NCI-H2196 (cell line): ENCODE measurements at regions not wholly inside any gene's neighbourhood (a gene's known extent, or its start where the extent isn't known, plus 50 kb on each side); places are given as distances from the start of the nearest gene placed in this dataset.
"Not testable (repeated sequence)": the region's sequence is repeated elsewhere in the genome, so short reads cannot be mapped to it uniquely, and the experiment has no call there.

Experiments used
- DNase-seq: peaks from one replicate; lab custom pipeline; 2025; ENCODE audit not compliant: unreplicated experiment; lab: John Stamatoyannopoulos, UW

DNA sequence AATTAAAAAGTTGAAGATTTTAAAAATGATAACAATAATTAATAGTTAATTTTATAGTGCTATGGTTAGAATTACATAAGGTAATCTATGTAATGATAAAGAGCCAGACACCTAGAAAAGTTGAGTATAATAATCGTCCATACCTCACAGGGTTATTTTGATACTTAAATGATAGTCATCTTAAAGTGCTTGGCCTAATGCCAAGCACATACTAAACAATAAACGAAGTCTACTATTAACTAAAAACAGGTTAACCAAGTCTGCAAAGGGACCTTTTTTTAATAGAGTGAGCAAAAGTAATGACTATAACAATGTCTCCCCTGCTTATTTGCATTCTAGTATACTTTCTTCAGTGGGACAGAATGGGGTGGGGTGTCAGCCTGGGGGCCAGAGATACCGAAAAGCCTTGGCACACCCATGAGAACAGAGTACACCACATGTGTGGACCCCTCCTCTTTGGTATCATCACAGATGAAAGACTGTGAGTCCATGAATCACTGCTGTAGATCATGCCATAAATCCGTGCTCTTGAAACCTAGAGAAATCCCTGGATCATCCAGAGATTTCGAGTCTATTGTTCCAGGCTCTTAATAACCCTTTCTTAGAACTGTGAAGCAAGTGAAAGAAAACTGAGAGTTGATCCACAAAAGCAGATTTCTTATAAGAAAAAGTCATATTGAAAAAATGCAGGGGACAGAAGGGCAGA lies 249.5 kb downstream of the PRELID2 start:
- no peak for DNase-seq

GRCh38 chr5:145579301-145579700 lies 255.8 kb downstream of the PRELID2 start:
- DNase-seq: no peak

DNA sequence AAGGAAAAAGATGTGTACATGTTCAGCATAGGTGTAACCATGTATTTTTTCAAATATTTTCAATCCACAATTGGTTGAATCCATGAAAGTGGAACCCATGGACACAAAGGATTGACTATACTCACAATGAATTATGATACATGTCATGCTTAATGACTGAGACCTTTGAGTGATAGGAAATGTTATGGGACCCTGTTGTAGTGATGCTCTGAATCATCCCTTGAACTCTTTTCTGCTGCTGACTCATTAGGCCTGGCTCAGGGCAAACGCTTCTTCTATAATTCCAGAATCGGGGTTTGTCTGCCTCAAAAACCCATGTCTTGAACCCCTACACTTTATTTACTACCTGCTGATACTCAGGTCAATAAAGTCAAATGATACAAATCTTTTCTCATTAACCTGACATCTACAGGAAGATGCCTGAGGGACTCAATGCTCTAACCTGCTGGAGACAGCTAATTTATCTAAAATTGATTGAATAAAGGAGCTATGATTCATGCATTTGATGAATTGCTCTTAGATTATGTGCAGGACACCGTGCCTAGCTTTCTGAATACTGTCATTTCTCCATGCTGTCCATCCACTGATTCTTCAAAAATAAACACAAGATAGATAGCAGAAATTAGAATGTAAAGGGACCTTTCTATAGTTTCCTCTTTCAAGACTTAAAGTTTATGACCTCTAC lies 260.1 kb downstream of the PRELID2 start:
- no peak for DNase-seq

GRCh38 chr5:145568581-145568980 lies 266.6 kb downstream of the PRELID2 start:
- no peak for DNase-seq

GRCh38 chr5:145562931-145563330 lies 272.2 kb downstream of the PRELID2 start:
- DNase-seq: no peak

DNA sequence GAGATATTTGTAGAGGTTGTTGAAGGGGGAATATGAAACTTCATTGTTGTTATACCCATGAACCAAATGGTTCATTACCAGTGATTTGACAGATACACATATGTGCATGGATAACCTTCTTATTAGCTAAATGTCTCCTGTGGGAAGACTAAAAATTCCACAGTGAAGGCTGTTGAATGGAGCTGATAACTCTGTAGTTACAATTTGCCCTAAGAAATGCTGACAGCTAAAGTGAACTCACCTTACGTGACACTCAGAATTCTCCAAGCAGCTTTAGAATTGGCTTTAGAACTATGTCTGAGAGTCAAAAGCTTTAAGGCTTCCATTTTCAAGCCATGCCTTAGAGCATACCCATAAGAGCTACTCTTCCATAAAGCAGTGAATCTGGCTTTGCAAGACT lies 276.9 kb downstream of the PRELID2 start:
- no peak for DNase-seq

DNA sequence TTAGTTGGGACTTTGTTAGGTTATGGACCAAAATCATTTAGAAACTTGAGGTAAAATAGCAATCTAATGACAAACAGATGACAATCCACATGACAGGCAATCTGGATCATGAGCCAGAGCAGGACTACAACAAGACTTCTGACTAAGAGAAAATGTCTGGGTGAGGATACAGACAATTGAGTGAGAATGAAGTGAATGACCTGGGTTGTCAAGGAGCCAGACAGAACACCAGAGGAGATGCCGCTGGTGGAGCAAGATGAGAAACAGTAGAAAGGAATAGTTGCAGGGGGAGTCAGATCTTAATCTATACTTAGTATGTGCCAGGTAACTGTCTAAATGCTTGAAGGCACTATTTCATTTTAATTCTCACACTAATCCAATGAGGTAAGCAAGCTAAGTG lies 277.8 kb downstream of the PRELID2 start:
- DNase-seq: no peak

- no peak for DNase-seq
Measured at GRCh38 chr5:145554399-145554798, 280.7 kb downstream of the PRELID2 start.

DNA sequence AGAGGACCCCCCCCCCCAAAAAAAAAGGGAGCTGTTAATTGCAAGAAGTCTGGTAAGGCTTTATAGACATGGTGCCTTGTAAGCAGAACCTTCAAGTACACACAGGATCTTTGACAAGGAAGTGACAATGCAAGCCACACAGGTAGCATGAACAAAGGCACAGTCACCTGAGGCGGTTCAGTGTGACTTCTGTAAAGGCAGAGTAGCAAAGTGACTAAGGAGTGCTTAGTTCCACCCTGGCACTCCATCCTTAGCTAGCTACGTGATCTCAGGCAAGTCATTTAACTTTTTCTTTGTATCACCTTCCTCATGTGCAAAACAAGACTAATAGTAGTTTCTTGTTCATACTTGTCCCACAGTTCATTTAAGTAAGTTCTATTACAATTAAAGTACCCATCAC lies 282.0 kb downstream of the PRELID2 start:
- DNase-seq: no peak

DNA sequence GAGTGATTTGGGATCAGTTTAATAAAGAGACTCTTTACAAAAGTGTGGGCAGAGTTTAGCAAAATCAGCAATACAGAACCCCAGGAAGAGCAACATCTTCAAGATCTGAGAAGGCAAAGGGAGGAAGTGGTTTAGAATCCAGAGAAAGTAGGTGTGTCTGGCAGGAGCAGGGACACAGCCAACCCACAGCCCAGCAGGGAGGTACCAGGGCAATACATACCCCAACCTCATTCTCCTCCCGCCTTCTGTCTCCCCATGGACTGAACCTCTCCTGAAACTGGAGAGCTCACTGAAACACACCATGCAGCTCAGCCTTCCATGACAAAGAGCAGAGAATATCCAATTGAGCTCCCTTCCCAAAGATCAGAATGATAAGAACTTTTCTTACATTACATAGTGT lies 283.4 kb downstream of the PRELID2 start:
- no peak for DNase-seq

GRCh38 chr5:145548097-145548496 lies 287.0 kb downstream of the PRELID2 start:
- DNase-seq: no peak

DNA sequence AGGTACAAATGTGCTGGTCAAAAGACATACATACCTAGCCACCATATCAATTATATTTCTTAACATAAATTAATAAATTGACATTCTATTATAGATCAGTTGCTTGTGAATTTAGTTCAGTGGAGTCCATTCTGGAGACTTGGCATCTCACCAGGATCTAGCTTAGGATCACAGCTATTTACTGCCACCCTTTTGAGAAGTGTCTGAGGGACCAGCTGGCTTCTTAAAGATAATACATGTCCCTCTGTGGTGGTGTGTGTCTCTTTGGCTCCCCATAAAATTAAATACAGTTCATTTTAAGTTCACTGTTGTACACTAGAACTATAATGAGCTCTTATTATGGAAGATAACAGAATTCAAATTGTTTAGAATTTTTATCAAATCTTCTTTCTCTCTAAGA lies 290.7 kb downstream of the PRELID2 start:
- no peak for DNase-seq

GRCh38 chr5:145543968-145544367 lies 291.2 kb downstream of the PRELID2 start:
- no peak for DNase-seq

DNA sequence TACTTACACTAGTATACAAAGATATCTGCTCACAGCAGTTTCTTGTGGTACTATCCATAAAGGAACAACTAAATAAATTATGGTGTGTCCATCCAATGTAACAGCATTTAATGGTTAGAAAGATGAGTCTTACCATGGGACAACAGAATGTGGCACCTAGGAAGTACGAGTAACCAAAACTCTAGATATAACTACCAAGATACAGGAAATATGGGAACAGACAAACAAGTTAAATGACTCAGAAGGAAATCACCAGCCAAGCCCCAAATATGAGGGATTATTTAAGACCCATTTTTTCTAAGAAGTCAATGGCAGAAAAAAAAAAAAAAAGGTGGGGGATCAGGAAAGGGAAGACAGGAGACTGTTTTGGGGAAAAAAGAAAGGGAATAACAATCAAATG lies 294.8 kb downstream of the PRELID2 start:
- DNase-seq: no peak

GRCh38 chr5:145539201-145539600 lies 295.9 kb downstream of the PRELID2 start:
- DNase-seq: no peak

DNA sequence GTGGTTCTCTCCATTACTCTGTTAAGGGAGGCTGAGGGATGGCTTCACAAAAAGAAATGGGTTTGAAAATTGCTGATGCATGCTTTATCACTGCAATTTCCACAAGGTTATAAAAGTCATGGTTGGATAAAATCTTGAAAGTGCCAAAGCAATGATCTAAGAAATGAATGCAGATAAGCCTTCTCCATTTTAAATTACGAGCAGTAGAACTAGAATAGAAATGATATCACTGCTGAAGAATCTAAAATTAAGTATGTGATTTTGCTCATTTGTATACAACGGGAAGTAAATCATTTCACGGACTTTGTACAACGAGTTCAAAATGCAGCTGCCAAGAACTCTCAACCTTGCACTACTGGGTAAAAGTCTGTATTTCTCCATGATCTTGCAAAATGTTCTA lies 299.0 kb downstream of the PRELID2 start:
- DNase-seq: no peak

- DNase-seq: no peak
Measured at GRCh38 chr5:145531038-145531734, 304.0 kb downstream of the PRELID2 start.

- DNase-seq: no peak
Measured at GRCh38 chr5:145521523-145521922, 313.6 kb downstream of the PRELID2 start.

DNA sequence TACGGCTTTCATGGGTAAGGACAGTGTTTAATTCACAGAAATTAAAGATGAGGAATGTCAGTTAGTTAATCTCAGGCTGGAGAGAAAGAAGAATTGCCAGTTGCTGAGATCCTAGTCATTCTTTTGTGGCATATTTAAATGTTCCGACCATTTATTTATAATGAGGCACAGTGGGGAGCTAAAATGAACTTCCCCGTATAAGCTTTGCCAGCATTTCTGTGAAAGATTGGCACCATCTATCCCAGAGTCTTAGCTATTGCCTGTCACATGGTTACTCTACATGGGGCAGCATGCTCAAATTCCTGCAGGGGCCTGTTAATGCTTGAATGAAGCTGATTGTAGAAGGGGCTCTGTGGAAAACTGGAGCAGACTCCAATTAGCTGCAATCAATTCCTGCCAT lies 314.1 kb downstream of the PRELID2 start:
- DNase-seq: no peak

DNA sequence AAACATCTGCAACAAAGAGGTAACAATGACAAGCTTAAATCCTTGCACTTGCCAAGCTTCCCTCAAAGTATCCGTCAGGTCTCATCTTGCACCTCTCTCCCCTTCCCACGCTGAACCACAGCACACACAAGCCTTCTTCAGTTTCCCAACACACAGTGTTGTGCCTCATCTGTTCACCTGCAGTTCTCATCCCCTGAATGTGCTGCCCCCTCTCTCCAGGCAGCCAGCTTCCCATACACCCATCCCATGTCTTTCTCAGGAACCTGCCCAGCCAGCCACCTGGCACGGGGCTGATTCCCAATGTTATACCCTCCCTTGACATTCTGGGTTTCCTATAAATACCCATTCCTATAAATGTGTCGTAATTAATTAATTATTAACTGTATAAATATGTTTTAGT lies 314.8 kb downstream of the PRELID2 start:
- no peak for DNase-seq

DNA sequence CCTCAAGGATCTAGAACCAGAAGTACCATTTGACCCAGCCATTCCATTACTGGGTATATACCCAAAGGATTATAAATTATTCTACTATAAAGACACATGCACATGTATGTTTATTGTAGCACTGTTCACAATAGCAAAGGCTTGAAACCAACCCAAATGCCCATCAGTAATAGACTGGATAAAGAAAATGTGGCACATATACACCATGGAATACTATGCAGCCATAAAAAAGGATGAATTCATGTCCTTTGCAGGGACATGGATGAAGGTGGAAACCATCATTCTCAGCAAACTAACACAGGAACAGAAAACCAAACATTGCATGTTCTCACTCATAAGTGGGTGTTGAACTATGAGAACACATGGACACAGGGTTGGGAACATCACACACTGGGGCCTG lies 317.6 kb downstream of the PRELID2 start:
- DNase-seq: not testable (repeated sequence)

DNA sequence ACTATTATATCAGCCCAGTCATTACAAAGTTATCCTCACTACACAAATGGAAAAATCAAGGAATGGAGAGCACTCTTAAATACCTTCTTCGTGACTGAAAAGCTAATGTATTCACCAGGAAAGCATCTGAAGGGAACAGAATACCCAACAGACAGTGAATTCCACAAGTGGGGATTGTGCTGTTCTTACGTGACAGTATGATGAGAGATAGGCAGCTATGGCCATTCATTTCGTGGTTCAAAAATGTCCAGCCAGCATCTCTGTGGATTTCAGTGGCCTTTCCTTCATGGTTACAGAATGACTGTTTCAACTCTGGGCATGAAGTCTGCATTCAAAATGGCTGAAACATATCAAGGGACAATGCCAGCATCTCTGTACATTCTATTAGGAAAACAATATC lies 323.8 kb downstream of the PRELID2 start:
- DNase-seq: no peak
